ENCODE measurements at regions not wholly inside any gene's neighbourhood (a gene's known extent, or its start where the extent isn't known, plus 50 kb on each side); places are given as distances from the start of the nearest gene placed in this dataset.
"Not testable (repeated sequence)": the region's sequence is repeated elsewhere in the genome, so short reads cannot be mapped to it uniquely, and the experiment has no call there.

GRCh38 chr10:42883993-42884983 is 101.7 kb downstream of the BMS1 start:
- no peak for DNase-seq (ENCODE audit: low read depth)

- DNase-seq (ENCODE audit: low read depth): no peak
Observed at GRCh38 chr10:42885491-42886270, 103.1 kb downstream of the BMS1 start.

GRCh38 chr10:42887734-42888503 is 105.3 kb downstream of the BMS1 start:
- DNase-seq (ENCODE audit: low read depth): no peak

GRCh38 chr10:42888504-42889095 is 106.0 kb downstream of the BMS1 start:
- no peak for DNase-seq (ENCODE audit: low read depth)

GRCh38 chr10:42896735-42897134 is 114.1 kb downstream of the BMS1 start:
- DNase-seq (ENCODE audit: low read depth): no peak

- no peak for DNase-seq (ENCODE audit: low read depth)
Observed at GRCh38 chr10:42898037-42898960, 115.7 kb downstream of the BMS1 start.

- no peak for DNase-seq (ENCODE audit: low read depth)
Observed at GRCh38 chr10:42899036-42899435, 116.4 kb downstream of the BMS1 start.

- DNase-seq (ENCODE audit: low read depth): not testable (repeated sequence)
Observed at GRCh38 chr10:42900346-42900745, 117.8 kb downstream of the BMS1 start.

- DNase-seq (ENCODE audit: low read depth): no peak
Observed at GRCh38 chr10:42911359-42911758, 128.8 kb downstream of the BMS1 start.

- DNase-seq (ENCODE audit: low read depth): no peak
Observed at GRCh38 chr10:42916974-42917373, 134.4 kb downstream of the BMS1 start.

- DNase-seq (ENCODE audit: low read depth): no peak
Observed at GRCh38 chr10:42917821-42918220, 135.2 kb downstream of the BMS1 start.

GRCh38 chr10:42921951-42922350 is 139.4 kb downstream of the BMS1 start:
- DNase-seq (ENCODE audit: low read depth): no peak

GRCh38 chr10:42924484-42924883 is 141.9 kb downstream of the BMS1 start:
- DNase-seq (ENCODE audit: low read depth): no peak

GRCh38 chr10:42926843-42927242 is 144.2 kb downstream of the BMS1 start:
- DNase-seq (ENCODE audit: low read depth): no peak

GRCh38 chr10:42928064-42928463 is 145.5 kb downstream of the BMS1 start:
- DNase-seq (ENCODE audit: low read depth): no peak

- no peak for DNase-seq (ENCODE audit: low read depth)
Observed at GRCh38 chr10:42929236-42929635, 146.6 kb downstream of the BMS1 start.

GRCh38 chr10:42929993-42930392 is 146.9 kb upstream of the RET start:
- no peak for DNase-seq (ENCODE audit: low read depth)

GRCh38 chr10:42930516-42931192 is 146.2 kb upstream of the RET start:
- DNase-seq (ENCODE audit: low read depth): no peak

GRCh38 chr10:42932116-42932515 is 144.8 kb upstream of the RET start:
- no peak for DNase-seq (ENCODE audit: low read depth)

Data from stimulated activated CD8-positive, alpha-beta memory T cell treated with anti-CD3 and anti-CD28 coated beads, Interleukin-15, amount 100 ng/mL, for 1 hour (primary cell).